IPS DF 4.7 (cell line): ENCODE measurements at regions not wholly inside any gene's neighbourhood (a gene's known extent, or its start where the extent isn't known, plus 50 kb on each side); places are given as distances from the start of the nearest gene placed in this dataset.
"Not testable (repeated sequence)": the region's sequence is repeated elsewhere in the genome, so short reads cannot be mapped to it uniquely, and the experiment has no call there.

ENCODE experiments used
- DNase-seq: peaks from one replicate; pipeline ENCODE4 v3.0.0-alpha.2; 2013; ENCODE audit warnings: low spot score; ENCODE audit errors: extremely low read depth

DNA sequence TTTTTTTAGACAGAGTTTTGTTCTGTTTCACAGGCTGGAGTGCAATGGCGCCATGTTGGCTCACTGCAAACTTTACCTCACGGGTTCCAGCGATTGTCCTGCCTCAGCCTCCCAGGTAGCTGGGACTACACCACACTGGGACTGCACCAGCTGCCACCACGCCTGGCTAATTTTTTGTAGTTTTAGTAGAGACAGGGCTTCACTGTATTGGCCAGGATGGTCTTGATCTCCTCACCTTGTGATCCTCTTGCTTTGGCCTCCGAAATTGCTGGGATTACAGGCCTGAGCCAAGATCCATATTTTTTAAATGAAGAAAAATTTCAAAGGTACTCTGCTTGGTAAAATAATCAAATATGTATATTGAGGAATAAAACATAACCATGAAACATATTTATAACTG is 195.8 kb upstream of the TPTE start:
- peak; percentile 100 for DNase-seq

- not testable (repeated sequence) for DNase-seq
Measured at GRCh38 chr21:10326146-10326545, 195.2 kb upstream of the TPTE start.

GRCh38 chr21:10328646-10329045 is 192.7 kb upstream of the TPTE start:
- DNase-seq = not testable (repeated sequence)

GRCh38 chr21:10330641-10331119 is 190.7 kb upstream of the TPTE start:
- not testable (repeated sequence) for DNase-seq

GRCh38 chr21:10331134-10331533 is 190.2 kb upstream of the TPTE start:
- not testable (repeated sequence) for DNase-seq

DNA sequence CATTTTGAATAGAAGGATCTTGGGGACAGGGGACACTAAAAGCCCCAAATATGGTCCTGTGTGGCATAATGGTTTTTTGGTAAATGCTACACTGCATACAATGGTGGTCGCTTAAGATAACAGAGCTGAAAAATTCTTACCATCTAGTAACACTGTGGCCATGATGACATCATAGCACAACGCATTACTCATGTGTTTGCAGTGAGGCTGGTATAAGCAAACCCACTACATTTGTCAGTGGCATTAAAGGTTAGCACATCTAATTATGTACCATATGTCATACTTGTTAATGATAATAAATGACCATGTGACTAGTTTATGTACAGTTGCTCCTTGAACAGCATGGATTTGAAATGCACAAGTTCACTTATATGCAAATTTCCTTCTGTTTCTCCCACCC is 188.4 kb upstream of the TPTE start:
- DNase-seq = not testable (repeated sequence)

DNA sequence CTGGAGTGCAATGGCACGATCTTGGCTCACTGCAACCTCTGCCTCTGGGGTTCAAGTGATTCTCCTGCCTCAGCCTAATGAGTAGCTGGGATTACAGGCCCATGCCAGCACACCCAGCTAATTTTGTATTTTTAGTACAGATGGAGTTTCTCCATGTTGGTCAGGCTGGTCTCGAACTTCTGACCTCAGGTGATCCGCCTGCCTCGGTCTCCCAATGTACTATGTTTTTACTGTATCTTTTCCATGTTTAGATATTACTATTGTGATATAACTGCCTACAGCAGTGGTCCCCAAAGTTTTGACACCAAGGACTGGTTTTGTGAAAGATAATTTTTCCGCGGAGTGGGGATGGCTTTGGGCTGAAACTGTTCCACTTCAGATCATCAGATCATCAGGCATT is 187.0 kb upstream of the TPTE start:
- not testable (repeated sequence) for DNase-seq

- DNase-seq = not testable (repeated sequence)
Measured at GRCh38 chr21:10342261-10342956, 179.0 kb upstream of the TPTE start.

- DNase-seq = not testable (repeated sequence)
Measured at GRCh38 chr21:10343146-10343935, 178.0 kb upstream of the TPTE start.

- DNase-seq = not testable (repeated sequence)
Measured at GRCh38 chr21:10344266-10344665, 177.1 kb upstream of the TPTE start.

GRCh38 chr21:10345178-10345612 is 176.2 kb upstream of the TPTE start:
- DNase-seq = not testable (repeated sequence)

DNA sequence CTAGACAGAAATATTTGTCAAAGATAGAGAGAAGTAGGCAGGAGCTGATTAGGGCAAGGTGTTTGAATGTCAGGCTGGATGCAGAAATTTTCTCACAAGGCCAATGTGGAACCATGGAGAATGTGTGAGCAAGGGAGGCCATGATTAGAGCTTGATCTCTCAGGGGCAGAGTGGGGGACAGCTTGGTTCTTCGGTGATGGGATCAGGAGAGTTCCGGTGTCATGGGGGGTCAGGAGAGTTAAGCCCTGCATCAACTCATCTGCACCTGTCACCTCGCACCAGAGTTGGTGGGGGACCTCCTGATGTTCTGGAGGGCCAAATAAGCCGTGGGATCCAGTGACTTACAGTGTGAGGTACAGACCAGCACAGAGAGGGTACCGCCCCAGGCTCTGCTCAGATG is 175.1 kb upstream of the TPTE start:
- DNase-seq = not testable (repeated sequence)

DNA sequence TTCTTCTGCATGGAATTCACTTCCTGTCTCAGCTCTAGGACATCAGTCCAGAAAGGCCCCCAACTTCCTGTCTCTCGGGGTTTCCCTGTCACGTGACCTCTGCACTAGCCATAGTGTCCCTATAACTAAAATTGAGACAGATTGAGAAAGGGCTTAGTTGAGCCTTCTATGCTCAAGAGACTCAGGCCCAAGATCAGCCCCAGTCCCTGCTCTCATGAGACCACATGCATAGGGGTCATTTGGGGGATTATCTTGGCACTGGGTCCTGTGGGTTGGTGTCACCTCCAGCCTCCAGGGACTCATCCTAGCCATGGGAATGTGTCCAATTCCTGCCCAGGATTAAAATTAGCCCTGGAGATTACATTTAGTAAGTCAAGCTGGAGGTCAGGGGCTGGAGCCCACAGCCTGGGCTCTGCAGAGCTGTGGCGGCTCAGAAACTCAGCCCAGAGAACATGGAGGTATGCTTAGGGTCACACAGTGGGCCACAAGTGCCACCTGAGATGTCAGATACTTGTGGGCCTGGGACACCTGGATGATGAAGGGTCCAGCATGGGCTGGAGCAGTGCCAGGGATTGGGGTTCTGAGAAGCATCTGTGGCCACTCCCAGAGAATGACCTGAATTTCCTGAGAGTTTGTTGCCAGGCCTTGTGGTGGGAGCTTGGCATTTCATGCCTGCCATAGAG is 174.3 kb upstream of the TPTE start:
- not testable (repeated sequence) for DNase-seq

DNA sequence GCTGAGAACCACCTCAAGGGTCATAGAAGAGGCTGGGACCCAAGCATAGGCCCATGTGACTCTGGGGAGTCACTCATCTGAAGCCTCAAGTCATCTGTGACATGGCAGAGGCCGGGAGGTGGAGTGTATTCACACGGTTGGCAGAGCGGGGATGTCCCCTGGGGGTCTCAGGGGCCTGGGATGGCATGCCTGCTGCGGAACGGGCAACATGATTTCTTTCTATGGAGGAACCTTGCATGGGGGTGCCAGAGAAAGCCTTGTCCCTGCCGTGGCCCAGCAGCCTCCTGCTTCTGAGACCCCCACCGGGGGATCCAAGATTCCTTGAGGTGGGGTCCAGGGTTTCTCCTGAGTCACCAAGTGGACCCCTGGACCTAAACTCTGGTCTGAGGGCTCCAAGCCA is 173.7 kb upstream of the TPTE start:
- not testable (repeated sequence) for DNase-seq

- not testable (repeated sequence) for DNase-seq
Measured at GRCh38 chr21:10348150-10348549, 173.2 kb upstream of the TPTE start.

DNA sequence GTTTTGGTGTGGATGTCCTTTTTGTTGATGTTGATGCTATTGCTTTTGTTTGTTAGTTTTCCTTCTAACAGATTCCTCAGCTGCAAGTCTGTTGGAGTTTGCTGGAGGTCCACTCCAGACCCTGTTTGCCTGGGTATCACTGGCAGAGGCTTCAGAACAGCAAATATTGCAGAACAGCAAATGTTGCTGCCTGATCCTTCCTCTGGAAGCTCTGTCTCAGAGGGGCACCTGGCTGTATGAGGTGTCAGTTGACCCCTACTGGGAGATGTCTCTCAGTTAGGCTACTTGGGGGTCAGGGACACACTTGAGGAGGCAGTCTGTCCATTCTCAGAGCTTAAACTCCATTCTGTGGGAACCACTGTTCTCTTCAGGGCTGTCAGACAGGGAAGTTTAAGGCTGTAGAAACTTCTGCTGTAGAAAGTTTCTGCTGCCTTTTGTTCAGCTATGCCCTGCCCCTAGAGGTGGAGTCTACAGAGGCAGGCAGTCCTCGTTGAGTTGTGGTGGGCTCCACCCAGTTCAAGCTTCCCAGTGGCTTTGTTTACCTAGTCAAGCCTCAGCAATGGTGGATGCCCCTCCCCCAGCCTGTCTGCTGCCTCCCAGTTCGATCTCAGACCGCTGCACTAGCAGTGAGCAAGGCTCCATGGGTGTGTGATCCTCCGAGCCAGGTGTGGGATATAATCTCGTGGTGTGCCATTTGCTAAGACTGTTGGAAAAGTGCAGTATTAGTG is 166.4 kb upstream of the TPTE start:
- DNase-seq = not testable (repeated sequence)

DNA sequence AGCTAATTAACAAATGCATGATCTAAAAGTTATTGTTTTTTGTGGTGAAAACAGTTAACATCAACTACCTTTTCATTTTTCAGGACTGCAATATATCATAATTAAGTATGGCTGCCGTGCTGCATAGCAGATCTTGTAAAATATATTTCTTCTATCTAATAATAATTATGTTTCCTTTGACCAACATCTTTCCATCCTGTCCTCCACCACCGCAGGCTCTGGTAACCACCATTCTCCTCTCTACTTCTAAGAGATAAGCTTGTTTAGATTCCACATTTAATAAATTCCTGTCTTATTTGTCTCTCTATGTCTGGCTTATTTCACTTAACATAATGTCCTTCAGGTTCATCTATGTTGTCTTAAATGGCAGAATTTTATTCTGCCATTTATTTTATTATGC is 162.3 kb upstream of the TPTE start:
- not testable (repeated sequence) for DNase-seq

DNA sequence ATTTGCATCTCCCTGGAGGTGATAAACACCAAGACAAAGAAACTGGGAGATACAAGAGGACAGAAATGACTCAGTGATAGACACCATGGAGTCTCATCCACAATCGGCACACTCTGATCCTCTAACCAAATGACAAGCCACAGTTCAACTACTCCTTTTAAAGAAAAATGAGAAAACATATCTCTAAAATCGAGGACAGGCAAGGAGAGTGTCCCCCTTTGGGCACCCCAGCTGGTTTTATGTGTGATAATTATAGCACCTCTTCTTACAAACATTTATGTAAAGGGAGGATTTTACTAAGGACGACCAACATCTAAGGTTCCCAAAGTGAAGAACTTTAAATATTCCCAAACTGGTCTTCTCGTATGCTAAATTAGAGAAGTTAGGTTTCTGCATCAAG is 161.5 kb upstream of the TPTE start:
- DNase-seq = not testable (repeated sequence)

GRCh38 chr21:10361214-10361736 is 160.1 kb upstream of the TPTE start:
- DNase-seq = not testable (repeated sequence)

- not testable (repeated sequence) for DNase-seq
Measured at GRCh38 chr21:10362816-10363215, 158.6 kb upstream of the TPTE start.

DNA sequence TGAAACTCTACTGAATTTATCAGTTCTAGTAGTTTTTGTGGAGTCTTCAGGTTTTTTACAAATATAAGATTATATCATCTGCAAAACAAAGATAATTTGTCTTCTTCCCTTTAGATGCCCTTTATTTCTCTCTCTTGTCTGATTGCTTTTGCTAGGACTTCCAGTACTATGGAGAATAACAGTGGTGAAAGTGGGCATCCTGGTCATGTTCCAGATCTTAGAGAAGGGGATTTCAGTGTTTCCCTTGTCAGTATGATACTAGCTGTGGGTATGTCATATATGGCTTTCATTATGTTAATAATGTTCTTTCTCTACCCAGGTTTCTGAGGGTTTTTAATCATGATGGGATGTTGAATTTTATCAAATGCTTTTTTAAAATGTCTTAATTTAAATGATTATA is 158.1 kb upstream of the TPTE start:
- DNase-seq = not testable (repeated sequence)
